Transverse colon (tissue), 4 donors: ENCODE measurements at regions not wholly inside any gene's neighbourhood (a gene's known extent, or its start where the extent isn't known, plus 50 kb on each side); places are given as distances from the start of the nearest gene placed in this dataset.
A peak's percentile ranks its signal among the peaks of the same experiment; 100 is the strongest.

Experiments used
- DNase-seq: peaks from one replicate; pipeline ENCODE4 v3.0.0-alpha.2; 2019
- H3K27ac ChIP-seq, 4 donors: fragments of 200-600 bp; sonication (generic); 2 replicates each; pipeline ENCODE4 v1.5.1; 2016 to 2018; ENCODE audit warnings: inconsistent platforms in 4 of 4
- H3K27me3 ChIP-seq: fragments of 200-600 bp; sonication (generic); 2 replicates; pipeline ENCODE4 v1.5.1; 2017; ENCODE audit warnings: inconsistent platforms
- H3K36me3 ChIP-seq, 4 donors: fragments of 200-600 bp; sonication (generic); 2 replicates each; pipeline ENCODE4 v1.5.1; 2017 to 2019; ENCODE audit warnings: inconsistent platforms in 4 of 4
- H3K4me1 ChIP-seq, 4 donors: fragments of 200-600 bp; sonication (generic); 2 replicates each; pipeline ENCODE4 v1.5.1; 2017 to 2020; ENCODE audit warnings: inconsistent platforms in 4 of 4
- H3K4me3 ChIP-seq, 4 donors: fragments of 200-600 bp; sonication (generic); 1 replicate in 1 of 4; 2 replicates in 3 of 4; pipeline versions ENCODE4 v1.5.1 to v1.6.1; 2017 to 2019; ENCODE audit warnings: inconsistent platforms in 4 of 4
- H3K9me3 ChIP-seq, 2 donors: fragments of 200-600 bp; sonication (generic); 2 replicates each; pipeline ENCODE4 v1.5.1; 2017 to 2019; ENCODE audit warnings: inconsistent platforms in 2 of 2
- CTCF ChIP-seq, 5 experiments: fragments of 200-600 bp in 3 of 5; fragments of 450-650 bp in 2 of 5; sonication (generic) in 3 of 5; IDR thresholded peaks; 1 replicate in 2 of 5; 2 replicates in 3 of 5; pipeline ENCODE4 v1.5.1; 2016 to 2017; ENCODE audit warnings: antibody characterized with exemption in 5 of 5, inconsistent platforms in 3 of 5, mild to moderate bottlenecking in 2 of 5, moderate library complexity in 1 of 5
- EP300 ChIP-seq: sonication (generic); formaldehyde crosslinking; IDR thresholded peaks from one replicate; pipeline ENCODE4 v1.6.1; 2017; ENCODE audit warnings: antibody characterized with exemption, low read depth
- POLR2A ChIP-seq: fragments of 450-650 bp; IDR thresholded peaks from one replicate; pipeline ENCODE4 v1.6.1; 2016; ENCODE audit warnings: antibody characterized with exemption, mild to moderate bottlenecking, moderate library complexity
- POLR2AphosphoS5 ChIP-seq, 3 donors: sonication (generic); formaldehyde crosslinking; IDR thresholded peaks; one replicate each; pipeline ENCODE4 v1.6.1; 2016; ENCODE audit warnings: antibody characterized with exemption in 3 of 3
- WGBS, 2 donors: methylation state at CpG; one replicate each; pipeline ENCODE4 v1.1.5; 2018; ENCODE audit warnings: low coverage in 1 of 2; 5-methylcytosine and 5-hydroxymethylcytosine counted together
- in situ Hi-C, 4 donors: fragments of 200-750 bp; cut with MboI; loops; one replicate each; pipeline versions ENCODE4 v1.15.0 to v1.15.1; 2017; ENCODE audit warnings: low sequenced_read_pairs in 3 of 4, low pct_ligation_motif_present in 1 of 4, low pct_unique_long_range_greater_than_20kb in 1 of 4
- intact Hi-C: fragments of 100-400 bp; cut with DNase I; formaldehyde crosslinking; loops from one replicate; pipeline ENCODE4 v1.15.1; 2023; ENCODE audit warnings: low total_unique reads

DNA sequence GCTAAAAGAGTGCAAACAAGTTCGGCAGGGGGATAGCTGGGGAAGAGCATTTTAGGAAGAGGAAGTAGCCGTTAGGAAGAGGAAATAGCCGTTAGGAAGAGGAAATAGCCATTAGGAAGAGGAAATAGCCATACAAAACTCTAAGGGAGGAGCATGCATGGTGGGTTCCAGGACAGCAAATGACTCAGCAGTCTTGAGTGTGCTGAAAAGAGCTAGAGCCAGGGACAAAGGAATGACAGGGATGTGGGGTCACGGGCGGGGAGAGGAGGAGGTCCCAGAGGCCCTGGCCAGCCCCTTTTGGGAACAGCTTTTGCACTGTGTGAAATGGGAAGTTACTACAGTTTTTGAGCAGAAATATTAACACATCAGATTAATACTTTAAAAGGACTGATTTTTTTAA lies 882.6 kb downstream of the TRIML1 start:
- Histone ChIP-seq H3K4me1 (no peaks in the 10 kb centered on the region), H3K27me3 (no peaks in the 10 kb centered on the region), H3K36me3 (no peaks in the 10 kb centered on the region), H3K27ac (peak overlapping the region in 2 of 4 donors; percentile 16 to 39), H3K9me3 (no peaks in the 10 kb centered on the region), H3K4me3 (no peak overlapping the region)
- TF ChIP-seq POLR2AphosphoS5 (IDR thresholded peaks at IDR 0.05) (no peak), CTCF (IDR thresholded peaks at IDR 0.05) (no peak), POLR2A (no peak), EP300 (no peak)
- in situ Hi-C loops (no loop called here), intact Hi-C loops (no loop called here)
- 37 to 54% methylated on average over 3 to 5 of the region's 5 CpGs for WGBS, 2 donors
- no peak for DNase-seq

DNA sequence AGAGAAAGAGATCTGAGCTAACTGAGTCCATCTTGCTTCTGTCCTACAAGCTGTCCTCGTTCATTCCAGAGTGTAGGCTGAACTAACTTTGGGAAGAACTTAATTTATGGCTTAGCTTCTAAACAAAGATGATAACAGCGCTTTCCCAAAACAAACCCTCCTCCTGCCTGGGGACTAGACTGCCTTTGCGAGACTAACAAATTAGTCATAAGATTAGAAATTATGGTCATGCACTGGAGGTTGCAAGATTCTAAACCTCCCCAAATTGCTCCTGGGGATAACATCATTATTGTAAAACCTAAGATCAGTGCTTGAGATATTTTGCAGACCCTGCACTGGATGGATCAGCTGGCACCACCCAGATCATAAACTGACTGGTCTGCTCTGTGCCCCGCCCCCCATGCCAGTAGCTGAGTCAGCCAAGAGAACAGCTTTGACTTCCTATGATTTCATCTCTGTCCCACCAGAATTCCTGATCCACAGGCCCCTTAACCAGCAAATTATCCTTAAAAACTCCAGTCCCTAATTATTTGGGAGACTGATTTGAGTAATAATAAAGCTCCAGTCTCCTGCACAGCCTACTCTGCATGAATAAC lies 883.3 kb downstream of the TRIML1 start:
- Histone ChIP-seq H3K36me3 (no peaks in the 10 kb centered on the region), H3K4me1 (no peaks in the 10 kb centered on the region), H3K9me3 (no peaks in the 10 kb centered on the region), H3K27me3 (no peaks in the 10 kb centered on the region), H3K27ac (peak overlapping the region in 2 of 4 donors; percentile 16 to 39), H3K4me3 (no peak overlapping the region)
- intact Hi-C loops = no loop called here
- in situ Hi-C loops = no loop called here
- WGBS, 2 donors = 47 to 48% methylated on average over 3 to 4 of the region's 4 CpGs
- TF ChIP-seq CTCF (IDR thresholded peaks at IDR 0.05) (no peak), EP300 (no peak), POLR2AphosphoS5 (IDR thresholded peaks at IDR 0.05) (no peak), POLR2A (no peak)
- DNase-seq = no peak

DNA sequence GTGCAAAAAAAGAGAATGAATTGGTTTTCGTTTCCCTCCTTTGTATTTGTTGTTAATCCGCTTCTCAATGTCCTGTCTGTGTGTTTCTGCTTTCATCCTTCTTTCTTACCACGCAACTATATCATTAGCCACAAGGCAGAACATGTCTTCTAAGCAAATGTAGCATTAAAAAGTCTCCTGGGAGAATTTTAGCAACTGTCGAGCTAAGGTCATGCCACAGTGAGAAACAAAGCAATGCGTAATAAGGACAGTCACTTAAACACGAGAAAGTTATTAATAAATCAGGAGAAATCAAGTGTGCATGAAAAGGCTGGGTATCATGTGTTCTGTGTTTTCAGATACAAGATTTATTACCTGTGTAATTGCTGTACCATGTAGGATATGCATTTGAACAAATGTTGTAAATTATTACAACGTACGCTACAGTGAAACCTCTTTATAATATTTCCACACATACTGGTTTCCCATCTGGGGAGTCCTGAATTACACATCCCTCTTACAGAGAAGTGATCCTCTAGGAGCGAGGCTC lies 890.8 kb downstream of the TRIML1 start:
- no peak for TF ChIP-seq POLR2AphosphoS5 (IDR thresholded peaks at IDR 0.05)
- no peak for TF ChIP-seq POLR2A
- no peak for TF ChIP-seq EP300
- no peak for TF ChIP-seq CTCF (IDR thresholded peaks at IDR 0.05)
- no peak for DNase-seq
- H3K27ac ChIP-seq = no peak overlapping the region
- H3K4me1 ChIP-seq = no peaks in the 10 kb centered on the region
- H3K9me3 ChIP-seq = no peaks in the 10 kb centered on the region
- intact Hi-C loops (no loop called here), in situ Hi-C loops (no loop called here)
- no peaks in the 10 kb centered on the region for H3K36me3 ChIP-seq
- WGBS, 2 donors = 74 to 79% methylated on average over 8 to 9 of the region's 9 CpGs
- H3K27me3 ChIP-seq = no peaks in the 10 kb centered on the region
- H3K4me3 ChIP-seq = no peak overlapping the region

GRCh38 chr4:189032606-189033338 lies 893.5 kb downstream of the TRIML1 start:
- WGBS, 2 donors = 76 to 88% methylated on average over 5 to 10 of the region's 10 CpGs
- DNase-seq = no peak
- Histone ChIP-seq H3K9me3 (no peaks in the 10 kb centered on the region), H3K4me1 (no peaks in the 10 kb centered on the region), H3K27me3 (no peaks in the 10 kb centered on the region), H3K4me3 (no peak overlapping the region), H3K36me3 (no peaks in the 10 kb centered on the region), H3K27ac (no peak overlapping the region)
- in situ Hi-C loops (no loop called here), intact Hi-C loops (no loop called here)
- no peak for TF ChIP-seq POLR2AphosphoS5 (IDR thresholded peaks at IDR 0.05)
- TF ChIP-seq POLR2A = no peak
- TF ChIP-seq CTCF (IDR thresholded peaks at IDR 0.05) = no peak
- no peak for TF ChIP-seq EP300
